ENCODE measurements at regions not wholly inside any gene's neighbourhood (a gene's known extent, or its start where the extent isn't known, plus 50 kb on each side); places are given as distances from the start of the nearest gene placed in this dataset.

GRCh38 chr2:217497843-217498377 is 504.9 kb downstream of the TNS1 start:
- H3K4me3 ChIP-seq (ENCODE audit: control insufficient read depth, low read depth, low read length), result no peak overlapping the region
- DNase-seq (ENCODE audit: low read depth), result no peak
- no peak for TF ChIP-seq CTCF (IDR thresholded peaks at IDR 0.05; ENCODE audit: control insufficient read depth, insufficient read depth, low read depth, low read length, missing control alignments)

GRCh38 chr2:217494557-217494956 is 508.2 kb downstream of the TNS1 start:
- DNase-seq (ENCODE audit: low read depth), result no peak
- H3K4me3 ChIP-seq (ENCODE audit: control insufficient read depth, low read depth, low read length), result no peak overlapping the region
- TF ChIP-seq CTCF (IDR thresholded peaks at IDR 0.05; ENCODE audit: control insufficient read depth, insufficient read depth, low read depth, low read length, missing control alignments), result no peak

- no peak overlapping the region for H3K4me3 ChIP-seq (ENCODE audit: control insufficient read depth, low read depth, low read length)
- no peak for DNase-seq (ENCODE audit: low read depth)
- TF ChIP-seq CTCF (IDR thresholded peaks at IDR 0.05; ENCODE audit: control insufficient read depth, insufficient read depth, low read depth, low read length, missing control alignments), result no peak
Measured at GRCh38 chr2:217491271-217491670, 511.5 kb downstream of the TNS1 start.

- DNase-seq (ENCODE audit: low read depth), result no peak
- TF ChIP-seq CTCF (IDR thresholded peaks at IDR 0.05; ENCODE audit: control insufficient read depth, insufficient read depth, low read depth, low read length, missing control alignments), result no peak
- H3K4me3 ChIP-seq (ENCODE audit: control insufficient read depth, low read depth, low read length), result no peak overlapping the region
Measured at GRCh38 chr2:217489145-217489960, 513.4 kb downstream of the TNS1 start.

- H3K4me3 ChIP-seq (ENCODE audit: control insufficient read depth, low read depth, low read length), result no peak overlapping the region
- TF ChIP-seq CTCF (IDR thresholded peaks at IDR 0.05; ENCODE audit: control insufficient read depth, insufficient read depth, low read depth, low read length, missing control alignments), result no peak
- no peak for DNase-seq (ENCODE audit: low read depth)
Measured at GRCh38 chr2:217484046-217484445, 518.7 kb downstream of the TNS1 start.

- DNase-seq (ENCODE audit: low read depth), result no peak
- TF ChIP-seq CTCF (IDR thresholded peaks at IDR 0.05; ENCODE audit: control insufficient read depth, insufficient read depth, low read depth, low read length, missing control alignments), result no peak
- no peak overlapping the region for H3K4me3 ChIP-seq (ENCODE audit: control insufficient read depth, low read depth, low read length)
Measured at GRCh38 chr2:217482056-217482710, 520.6 kb downstream of the TNS1 start.
